Right lobe of liver (tissue), 4 donors: ENCODE measurements at regions not wholly inside any gene's neighbourhood (a gene's known extent, or its start where the extent isn't known, plus 50 kb on each side); places are given as distances from the start of the nearest gene placed in this dataset.

ENCODE experiments used
- CTCF ChIP-seq, 4 donors: fragments of 200-600 bp in 3 of 4; fragments of 450-650 bp in 1 of 4; IDR thresholded peaks; one replicate each; pipeline versions ENCODE4 v1.5.1 to v1.8.0; 2016 to 2022; ENCODE audit warnings: antibody characterized with exemption in 4 of 4, mild to moderate bottlenecking in 2 of 4
- POLR2A ChIP-seq: fragments of 450-650 bp; IDR thresholded peaks from one replicate; pipeline ENCODE4 v1.6.1; 2017; ENCODE audit warnings: antibody characterized with exemption, mild to moderate bottlenecking
- donor health status: DM: no; HTN: no; CAD: no.
- donor health status: DM: no; HTN: no; CAD: no.
- donor health status: DM: no; HTN: yes; CAD: no.

GRCh38 chr7:50864694-50865093, 82.0 kb upstream of the GRB10 start:
- TF ChIP-seq CTCF (IDR thresholded peaks at IDR 0.05) = no peak
- no peak for TF ChIP-seq POLR2A
